ENCODE measurements at regions not wholly inside any gene's neighbourhood (a gene's known extent, or its start where the extent isn't known, plus 50 kb on each side); places are given as distances from the start of the nearest gene placed in this dataset.

DNA sequence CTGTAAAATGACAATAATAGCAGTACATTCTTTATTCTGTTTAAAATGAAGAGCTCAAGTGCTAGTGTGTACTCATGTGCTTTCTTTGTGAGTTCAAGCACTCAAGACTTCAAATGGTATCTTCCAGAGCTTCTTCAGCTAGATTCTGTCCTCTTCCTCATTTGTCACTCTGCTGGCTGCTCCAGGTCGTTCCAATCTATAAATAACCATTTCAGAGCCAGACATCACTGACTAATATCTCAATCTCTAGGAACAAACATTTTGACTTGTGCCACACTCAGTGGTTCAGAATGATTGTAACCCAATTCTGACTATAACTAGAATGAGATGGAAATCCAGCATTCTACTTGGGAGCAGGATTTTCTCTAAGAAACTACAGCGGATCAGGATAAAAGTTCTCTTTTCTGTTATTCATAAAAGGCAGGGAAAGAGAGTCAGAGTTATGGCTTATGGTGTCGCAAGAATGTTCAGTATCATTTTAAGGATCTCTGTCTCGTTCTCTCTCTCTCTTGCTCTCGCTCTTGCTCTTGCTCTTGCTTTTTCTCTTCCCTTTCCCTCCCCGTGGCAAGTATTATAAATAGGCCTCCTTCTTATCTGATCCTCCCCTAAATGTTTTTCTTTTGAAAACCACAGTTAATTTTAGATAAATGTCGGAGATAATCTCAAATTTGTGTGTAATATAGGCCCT, 116.3 kb upstream of the MAF start:
- WGBS = 48% methylated on average over 5 of the region's 7 CpGs
- no peak overlapping the region for H3K14ac ChIP-seq (ENCODE audit: low read length in 2 of 2)
- H3K18ac ChIP-seq (ENCODE audit: low read depth in 1 of 2, low read length in 2 of 2) = no peak overlapping the region
- peak; percentile 57 for DNase-seq
- no peaks in the 10 kb centered on the region for H3K27me3 ChIP-seq (ENCODE audit: control insufficient read depth in 1 of 2, insufficient read depth in 1 of 2, low read length in 2 of 2)
- H2BK5ac ChIP-seq (ENCODE audit: low read depth, low read length, poor library complexity, severe bottlenecking) = no peak overlapping the region
- H3K27ac ChIP-seq (ENCODE audit: low read length, poor library complexity, severe bottlenecking) = no peak overlapping the region
- H3K23ac ChIP-seq (ENCODE audit: low read length in 2 of 2) = no peak overlapping the region
- H2AK5ac ChIP-seq (ENCODE audit: low read length, severe bottlenecking) = no peak overlapping the region
- no peak overlapping the region for H2AFZ ChIP-seq (ENCODE audit: low read depth, low read length)
- H3K79me1 ChIP-seq (replicated peaks; ENCODE audit: low read length, poor library complexity, severe bottlenecking) = no peaks in the 10 kb centered on the region
- H3K9ac ChIP-seq (ENCODE audit: low read length) = no peak overlapping the region
- no peak overlapping the region for H2BK15ac ChIP-seq (ENCODE audit: low read depth, poor library complexity, severe bottlenecking)
- H4K8ac ChIP-seq (ENCODE audit: low read length) = no peak overlapping the region
- H3K4me2 ChIP-seq (ENCODE audit: low read length, poor library complexity, severe bottlenecking) = no peak overlapping the region
- H3K4me3 ChIP-seq (ENCODE audit: insufficient read depth in 1 of 2, low read depth in 1 of 2, low read length in 2 of 2) = no peak overlapping the region
- H3K4ac ChIP-seq (ENCODE audit: low read depth in 1 of 2, low read length in 2 of 2) = no peak overlapping the region
- no peak overlapping the region for H2BK120ac ChIP-seq (ENCODE audit: low read depth, low read length)
- no peaks in the 10 kb centered on the region for H3K4me1 ChIP-seq (ENCODE audit: control insufficient read depth, insufficient read depth, low read depth, low read length)
- H3K9me3 ChIP-seq (ENCODE audit: control insufficient read depth, low read length) = no peaks in the 10 kb centered on the region
- no peaks in the 10 kb centered on the region for H3K36me3 ChIP-seq (ENCODE audit: control insufficient read depth in 1 of 2, insufficient read depth in 2 of 2, low read depth in 1 of 2, low read length in 2 of 2)
- no peak overlapping the region for H4K91ac ChIP-seq (ENCODE audit: low read length)
- no peak overlapping the region for H2BK12ac ChIP-seq (ENCODE audit: low read length in 2 of 2)

DNA sequence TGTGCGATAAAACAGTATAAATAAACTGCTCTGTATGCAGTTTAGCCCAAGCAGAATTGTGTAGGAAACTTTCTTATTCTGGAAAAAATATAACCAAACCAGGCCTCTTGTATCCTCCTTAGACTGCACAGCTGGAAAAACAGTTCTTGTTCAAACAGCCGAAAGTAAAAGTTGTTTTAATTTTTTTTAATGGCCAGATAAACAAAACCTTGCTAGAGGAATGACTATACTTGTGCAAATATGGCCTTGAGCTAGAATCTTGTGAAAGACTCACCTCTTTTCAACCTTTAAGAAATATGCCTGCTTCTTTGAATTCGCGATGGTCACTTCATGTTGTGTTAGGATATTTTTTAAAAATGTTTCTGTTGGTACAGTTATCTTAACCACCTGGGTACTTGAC, 114.5 kb upstream of the MAF start:
- Histone ChIP-seq H3K79me1 (replicated peaks; ENCODE audit: low read length, poor library complexity, severe bottlenecking) (no peaks in the 10 kb centered on the region), H2AFZ (ENCODE audit: low read depth, low read length) (no peak overlapping the region), H3K27ac (ENCODE audit: low read length, poor library complexity, severe bottlenecking) (no peak overlapping the region), H2BK15ac (ENCODE audit: low read depth, poor library complexity, severe bottlenecking) (no peak overlapping the region), H3K14ac (ENCODE audit: low read length in 2 of 2) (no peak overlapping the region), H2AK5ac (ENCODE audit: low read length, severe bottlenecking) (no peak overlapping the region), H2BK120ac (ENCODE audit: low read depth, low read length) (no peak overlapping the region), H3K36me3 (ENCODE audit: control insufficient read depth in 1 of 2, insufficient read depth in 2 of 2, low read depth in 1 of 2, low read length in 2 of 2) (no peaks in the 10 kb centered on the region), H3K4me1 (ENCODE audit: control insufficient read depth, insufficient read depth, low read depth, low read length) (no peaks in the 10 kb centered on the region), H3K27me3 (ENCODE audit: control insufficient read depth in 1 of 2, insufficient read depth in 1 of 2, low read length in 2 of 2) (no peaks in the 10 kb centered on the region), H3K4ac (ENCODE audit: low read depth in 1 of 2, low read length in 2 of 2) (no peak overlapping the region), H2BK12ac (ENCODE audit: low read length in 2 of 2) (no peak overlapping the region), H3K9me3 (ENCODE audit: control insufficient read depth, low read length) (no peaks in the 10 kb centered on the region), H3K9ac (ENCODE audit: low read length) (no peak overlapping the region), H3K18ac (ENCODE audit: low read depth in 1 of 2, low read length in 2 of 2) (no peak overlapping the region), H3K4me2 (ENCODE audit: low read length, poor library complexity, severe bottlenecking) (no peak overlapping the region), H3K4me3 (ENCODE audit: insufficient read depth in 1 of 2, low read depth in 1 of 2, low read length in 2 of 2) (no peak overlapping the region), H4K8ac (ENCODE audit: low read length) (no peak overlapping the region), H3K23ac (ENCODE audit: low read length in 2 of 2) (no peak overlapping the region), H2BK5ac (ENCODE audit: low read depth, low read length, poor library complexity, severe bottlenecking) (no peak overlapping the region), H4K91ac (ENCODE audit: low read length) (no peak overlapping the region)
- no peak for DNase-seq
- WGBS = 89% methylated on average over 3 of the region's 4 CpGs

DNA sequence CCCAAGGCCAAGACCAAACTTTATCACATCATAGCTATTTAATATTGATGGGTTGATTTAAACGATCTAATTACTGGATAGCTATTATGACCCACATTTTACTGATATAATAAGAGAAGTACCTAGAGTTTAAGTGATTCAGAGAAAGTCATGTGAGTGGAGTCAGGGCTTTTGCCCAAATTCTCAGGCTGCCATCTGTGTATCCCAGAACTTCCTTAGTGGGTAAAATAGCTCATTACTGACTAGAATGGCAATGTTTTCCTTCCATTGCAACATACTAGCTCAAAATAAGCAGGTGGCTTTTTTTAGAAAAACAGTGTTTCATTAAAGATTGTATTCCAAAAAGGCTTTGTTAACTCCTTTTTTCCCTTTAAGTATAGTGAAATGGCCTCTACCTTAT, 113.9 kb upstream of the MAF start:
- no peak overlapping the region for H2AK5ac ChIP-seq (ENCODE audit: low read length, severe bottlenecking)
- H3K79me1 ChIP-seq (replicated peaks; ENCODE audit: low read length, poor library complexity, severe bottlenecking) = no peaks in the 10 kb centered on the region
- H4K8ac ChIP-seq (ENCODE audit: low read length) = no peak overlapping the region

DNA sequence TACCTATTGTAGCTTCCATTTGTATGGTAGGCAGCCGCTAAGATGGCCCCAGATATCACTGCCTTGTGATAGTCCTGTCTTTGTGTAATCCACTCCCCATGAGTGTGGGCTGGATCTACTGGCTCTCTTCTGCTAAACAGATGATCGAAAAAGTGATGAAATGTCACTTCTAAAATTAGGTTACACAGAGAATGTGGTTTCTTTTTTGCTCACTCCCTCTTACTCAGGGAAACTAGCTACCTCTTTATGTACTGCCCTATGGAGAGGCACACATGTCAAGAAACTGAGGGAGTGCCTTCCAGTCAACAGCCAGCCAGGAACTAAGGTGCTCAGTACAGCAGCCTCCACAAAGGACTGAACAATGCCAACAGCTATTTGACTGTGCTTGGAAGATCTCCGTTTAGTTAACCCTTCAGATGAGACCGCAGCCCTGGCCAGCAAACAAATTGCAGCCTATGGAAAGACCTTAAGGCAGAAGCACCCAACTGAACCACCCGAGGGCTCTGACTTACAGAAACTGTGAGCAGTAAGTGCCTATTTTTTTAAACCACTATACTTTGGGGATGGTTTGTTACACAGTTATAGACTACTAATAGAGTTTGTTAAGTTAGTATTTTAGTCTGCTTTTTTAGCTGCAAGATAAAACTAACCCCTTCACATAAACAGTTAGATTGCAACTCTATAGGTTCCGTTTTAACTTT, 113.2 kb upstream of the MAF start:
- Histone ChIP-seq H3K27ac (ENCODE audit: low read length, poor library complexity, severe bottlenecking) (no peak overlapping the region), H3K79me1 (replicated peaks; ENCODE audit: low read length, poor library complexity, severe bottlenecking) (no peaks in the 10 kb centered on the region), H4K8ac (ENCODE audit: low read length) (no peak overlapping the region), H2BK120ac (ENCODE audit: low read depth, low read length) (no peak overlapping the region), H2BK5ac (ENCODE audit: low read depth, low read length, poor library complexity, severe bottlenecking) (no peak overlapping the region), H3K27me3 (ENCODE audit: control insufficient read depth in 1 of 2, insufficient read depth in 1 of 2, low read length in 2 of 2) (no peaks in the 10 kb centered on the region), H3K9me3 (ENCODE audit: control insufficient read depth, low read length) (no peaks in the 10 kb centered on the region), H3K4me3 (ENCODE audit: insufficient read depth in 1 of 2, low read depth in 1 of 2, low read length in 2 of 2) (no peak overlapping the region), H3K36me3 (ENCODE audit: control insufficient read depth in 1 of 2, insufficient read depth in 2 of 2, low read depth in 1 of 2, low read length in 2 of 2) (no peaks in the 10 kb centered on the region), H2AK5ac (ENCODE audit: low read length, severe bottlenecking) (no peak overlapping the region), H2BK15ac (ENCODE audit: low read depth, poor library complexity, severe bottlenecking) (no peak overlapping the region), H3K9ac (ENCODE audit: low read length) (no peak overlapping the region), H3K4ac (ENCODE audit: low read depth in 1 of 2, low read length in 2 of 2) (no peak overlapping the region), H4K91ac (ENCODE audit: low read length) (no peak overlapping the region), H3K23ac (ENCODE audit: low read length in 2 of 2) (no peak overlapping the region), H3K4me1 (ENCODE audit: control insufficient read depth, insufficient read depth, low read depth, low read length) (no peaks in the 10 kb centered on the region), H3K18ac (ENCODE audit: low read depth in 1 of 2, low read length in 2 of 2) (no peak overlapping the region), H2AFZ (ENCODE audit: low read depth, low read length) (no peak overlapping the region), H3K14ac (ENCODE audit: low read length in 2 of 2) (no peak overlapping the region), H2BK12ac (ENCODE audit: low read length in 2 of 2) (no peak overlapping the region), H3K4me2 (ENCODE audit: low read length, poor library complexity, severe bottlenecking) (no peak overlapping the region)
- WGBS = 87% methylated on average over 4 of the region's 6 CpGs
- DNase-seq = no peak

More for the DNA sequence above, 113.9 kb upstream of the MAF start:
- Histone ChIP-seq H2AFZ (ENCODE audit: low read depth, low read length) (no peak overlapping the region), H3K4me2 (ENCODE audit: low read length, poor library complexity, severe bottlenecking) (no peak overlapping the region), H3K4ac (ENCODE audit: low read depth in 1 of 2, low read length in 2 of 2) (no peak overlapping the region), H4K91ac (ENCODE audit: low read length) (no peak overlapping the region), H3K4me3 (ENCODE audit: insufficient read depth in 1 of 2, low read depth in 1 of 2, low read length in 2 of 2) (no peak overlapping the region), H3K9me3 (ENCODE audit: control insufficient read depth, low read length) (no peaks in the 10 kb centered on the region), H3K18ac (ENCODE audit: low read depth in 1 of 2, low read length in 2 of 2) (no peak overlapping the region), H2BK15ac (ENCODE audit: low read depth, poor library complexity, severe bottlenecking) (no peak overlapping the region), H3K36me3 (ENCODE audit: control insufficient read depth in 1 of 2, insufficient read depth in 2 of 2, low read depth in 1 of 2, low read length in 2 of 2) (no peaks in the 10 kb centered on the region), H3K27ac (ENCODE audit: low read length, poor library complexity, severe bottlenecking) (no peak overlapping the region), H3K23ac (ENCODE audit: low read length in 2 of 2) (no peak overlapping the region), H2BK12ac (ENCODE audit: low read length in 2 of 2) (no peak overlapping the region), H2BK120ac (ENCODE audit: low read depth, low read length) (no peak overlapping the region), H3K27me3 (ENCODE audit: control insufficient read depth in 1 of 2, insufficient read depth in 1 of 2, low read length in 2 of 2) (no peaks in the 10 kb centered on the region), H2BK5ac (ENCODE audit: low read depth, low read length, poor library complexity, severe bottlenecking) (no peak overlapping the region), H3K14ac (ENCODE audit: low read length in 2 of 2) (no peak overlapping the region), H3K4me1 (ENCODE audit: control insufficient read depth, insufficient read depth, low read depth, low read length) (no peaks in the 10 kb centered on the region), H3K9ac (ENCODE audit: low read length) (no peak overlapping the region)
- DNase-seq = no peak
- no CpG with 5 or more reads among the region's 1 CpG for WGBS
